ENCODE measurements at regions not wholly inside any gene's neighbourhood (a gene's known extent, or its start where the extent isn't known, plus 50 kb on each side); places are given as distances from the start of the nearest gene placed in this dataset.
A peak's percentile ranks its signal among the peaks of the same experiment; 100 is the strongest.

DNA sequence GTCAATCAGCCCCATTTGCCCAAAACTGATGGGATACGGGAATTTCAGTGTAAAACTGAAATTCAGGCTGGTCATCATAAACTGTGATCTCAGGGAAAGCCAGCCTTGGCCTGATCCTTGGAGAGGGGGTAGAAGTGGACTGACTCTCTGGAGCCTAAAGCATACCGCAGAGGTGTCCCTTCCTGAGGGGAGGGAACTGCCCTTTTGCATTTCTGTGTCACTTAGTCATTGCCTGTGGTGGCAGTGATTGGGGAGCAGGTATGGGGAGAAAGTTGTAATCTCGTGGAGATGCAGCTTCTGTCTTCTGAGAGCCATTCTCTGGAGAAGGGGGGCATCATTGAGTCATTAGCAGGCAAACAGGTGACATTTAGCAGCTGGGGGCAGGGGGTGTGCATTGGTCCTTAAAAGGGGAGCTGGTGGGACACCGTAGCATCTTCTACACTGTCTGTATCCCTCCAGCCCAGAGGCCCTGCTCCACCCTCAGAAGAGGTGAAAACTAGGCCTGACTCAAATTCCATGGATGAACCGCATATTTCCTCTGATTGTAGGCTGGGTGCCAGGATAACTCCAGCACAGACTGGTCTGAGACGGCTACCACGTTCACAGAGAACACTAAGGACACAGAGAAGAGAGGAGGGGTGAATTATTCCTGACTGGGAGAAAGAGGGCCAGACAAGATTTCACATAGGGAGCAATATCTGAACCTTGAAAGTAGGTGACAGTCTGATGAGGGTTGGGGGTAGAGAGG, 143.3 kb downstream of the SEC61B start:
- no peak overlapping the region for H3K4me3 ChIP-seq
- no peaks in the 10 kb centered on the region for H3K27me3 ChIP-seq
- TF ChIP-seq POLR2A (IDR thresholded peaks at IDR 0.05) = no peak
- TF ChIP-seq, protein P1, sequence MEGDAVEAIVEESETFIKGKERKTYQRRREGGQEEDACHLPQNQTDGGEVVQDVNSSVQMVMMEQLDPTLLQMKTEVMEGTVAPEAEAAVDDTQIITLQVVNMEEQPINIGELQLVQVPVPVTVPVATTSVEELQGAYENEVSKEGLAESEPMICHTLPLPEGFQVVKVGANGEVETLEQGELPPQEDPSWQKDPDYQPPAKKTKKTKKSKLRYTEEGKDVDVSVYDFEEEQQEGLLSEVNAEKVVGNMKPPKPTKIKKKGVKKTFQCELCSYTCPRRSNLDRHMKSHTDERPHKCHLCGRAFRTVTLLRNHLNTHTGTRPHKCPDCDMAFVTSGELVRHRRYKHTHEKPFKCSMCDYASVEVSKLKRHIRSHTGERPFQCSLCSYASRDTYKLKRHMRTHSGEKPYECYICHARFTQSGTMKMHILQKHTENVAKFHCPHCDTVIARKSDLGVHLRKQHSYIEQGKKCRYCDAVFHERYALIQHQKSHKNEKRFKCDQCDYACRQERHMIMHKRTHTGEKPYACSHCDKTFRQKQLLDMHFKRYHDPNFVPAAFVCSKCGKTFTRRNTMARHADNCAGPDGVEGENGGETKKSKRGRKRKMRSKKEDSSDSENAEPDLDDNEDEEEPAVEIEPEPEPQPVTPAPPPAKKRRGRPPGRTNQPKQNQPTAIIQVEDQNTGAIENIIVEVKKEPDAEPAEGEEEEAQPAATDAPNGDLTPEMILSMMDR (IDR thresholded peaks at IDR 0.05) = no peak
- no peak for TF ChIP-seq POLR2AphosphoS5 (IDR thresholded peaks at IDR 0.05; ENCODE audit: insufficient read depth in 1 of 2, low read depth in 1 of 2)
- intact Hi-C loops (cut with DNase I) = loop anchor here (10.0 kb wide), 1 partner anchor 459 kb away; the partner anchor contains the start of gene NR4A3
- no peaks in the 10 kb centered on the region for H3K9me3 ChIP-seq
- no peaks in the 10 kb centered on the region for H3K36me3 ChIP-seq
- peaks cover 23% of the 10 kb centered on the region for H3K4me1 ChIP-seq
- no peak overlapping the region for H3K27ac ChIP-seq
- DNase-seq (ENCODE audit: extremely low spot score in 2 of 2) = no peak

DNA sequence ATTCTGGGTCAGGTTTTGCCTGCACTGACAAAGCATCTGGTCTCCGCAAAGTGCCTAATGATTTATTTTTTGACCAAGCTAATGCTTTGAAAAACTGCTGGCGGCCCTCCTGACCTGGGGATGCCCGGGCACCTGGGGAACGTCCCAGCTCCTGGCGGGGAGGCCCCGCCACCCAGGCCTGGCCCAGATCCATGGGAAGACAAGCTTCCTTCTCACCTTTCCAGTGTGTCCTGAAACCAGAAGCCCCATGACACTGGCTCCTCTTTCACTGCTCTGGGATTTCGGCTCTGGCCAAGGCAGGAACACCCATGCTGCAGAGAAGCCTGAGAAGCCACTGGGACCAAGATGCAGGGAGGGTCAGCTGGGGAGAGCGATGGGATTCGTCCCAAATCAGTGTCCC, 144.1 kb downstream of the SEC61B start:
- H3K4me1 ChIP-seq = peaks cover 23% of the 10 kb centered on the region
- no peaks in the 10 kb centered on the region for H3K36me3 ChIP-seq
- no peak for TF ChIP-seq POLR2AphosphoS5 (IDR thresholded peaks at IDR 0.05; ENCODE audit: insufficient read depth in 1 of 2, low read depth in 1 of 2)
- no peak for TF ChIP-seq POLR2A (IDR thresholded peaks at IDR 0.05)
- TF ChIP-seq, protein P1 (IDR thresholded peaks at IDR 0.05) = no peak
- H3K27ac ChIP-seq = no peak overlapping the region
- no peak for DNase-seq (ENCODE audit: extremely low spot score in 2 of 2)
- H3K4me3 ChIP-seq = no peak overlapping the region
- no peaks in the 10 kb centered on the region for H3K9me3 ChIP-seq
- intact Hi-C loops (cut with DNase I) = loop anchor here (10.0 kb wide), 1 partner anchor 459 kb away; the partner anchor contains the start of gene NR4A3
- no peaks in the 10 kb centered on the region for H3K27me3 ChIP-seq

GRCh38 chr9:99366621-99367020, 144.5 kb downstream of the SEC61B start:
- intact Hi-C loops (cut with DNase I) = loop anchor here (10.0 kb wide), 1 partner anchor 458 kb away; the partner anchor contains the start of gene NR4A3
- TF ChIP-seq POLR2A (IDR thresholded peaks at IDR 0.05) = no peak
- TF ChIP-seq, protein P1 (IDR thresholded peaks at IDR 0.05) = no peak
- no peak for TF ChIP-seq POLR2AphosphoS5 (IDR thresholded peaks at IDR 0.05; ENCODE audit: insufficient read depth in 1 of 2, low read depth in 1 of 2)

GRCh38 chr9:99368341-99369326, 146.6 kb downstream of the SEC61B start:
- DNase-seq (ENCODE audit: extremely low spot score in 2 of 2) = no peak
- TF ChIP-seq POLR2AphosphoS5 (IDR thresholded peaks at IDR 0.05; ENCODE audit: insufficient read depth in 1 of 2, low read depth in 1 of 2) (peak; percentile 79 to 84), POLR2A (IDR thresholded peaks at IDR 0.05) (no peak)
- TF ChIP-seq, protein P1 (IDR thresholded peaks at IDR 0.05) = no peak

More at GRCh38 chr9:99366621-99367020, 144.5 kb downstream of the SEC61B start:
- Histone ChIP-seq H3K27ac (no peak overlapping the region), H3K9me3 (no peaks in the 10 kb centered on the region), H3K36me3 (no peaks in the 10 kb centered on the region), H3K4me1 (peaks cover 23% of the 10 kb centered on the region), H3K27me3 (no peaks in the 10 kb centered on the region), H3K4me3 (no peak overlapping the region)
- no peak for DNase-seq (ENCODE audit: extremely low spot score in 2 of 2)

More at GRCh38 chr9:99368341-99369326, 146.6 kb downstream of the SEC61B start:
- H3K27me3 ChIP-seq = no peaks in the 10 kb centered on the region
- H3K9me3 ChIP-seq = no peaks in the 10 kb centered on the region
- no peaks in the 10 kb centered on the region for H3K36me3 ChIP-seq
- peak overlapping the region; percentile 42 to 46 for H3K4me3 ChIP-seq
- intact Hi-C loops (cut with DNase I) = loop anchor here (10.0 kb wide), 1 partner anchor 456 kb away; the partner anchor contains the start of gene NR4A3
- H3K27ac ChIP-seq = peak overlapping the region; percentile 95
- peaks cover 17% of the 10 kb centered on the region for H3K4me1 ChIP-seq

Data from vagina (tissue), 2 donors.